Lung (tissue), 11 donors: ENCODE measurements at regions not wholly inside any gene's neighbourhood (a gene's known extent, or its start where the extent isn't known, plus 50 kb on each side); places are given as distances from the start of the nearest gene placed in this dataset.

Experiments
- ATAC-seq: fragments of 200-7000 bp; cut with Tn5 transposase; one replicate; pipeline ENCODE4 v1.9.1; 2020; ENCODE audit warnings: moderate number of reproducible peaks; ENCODE audit not compliant: insufficient read depth, low FRiP score
- DNase-seq, 3 donors: peaks; one replicate each; pipeline ENCODE4 v3.0.0-alpha.2; 2013 to 2017
- H3K27ac ChIP-seq, 2 donors: one replicate each; pipeline ENCODE4 v1.5.1; 2013; ENCODE audit warnings: mild to moderate bottlenecking in 2 of 2, moderate library complexity in 2 of 2, control low read depth in 1 of 2, inconsistent platforms in 1 of 2, low read depth in 1 of 2, low read length in 1 of 2
- H3K27me3 ChIP-seq, 3 donors: one replicate each; pipeline ENCODE4 v1.5.1; 2013; ENCODE audit warnings: low read length in 2 of 3; ENCODE audit not compliant: control insufficient read depth in 3 of 3, insufficient read depth in 3 of 3
- H3K36me3 ChIP-seq, 4 donors: one replicate each; pipeline ENCODE4 v1.5.1; 2013; ENCODE audit warnings: low read length in 4 of 4, mild to moderate bottlenecking in 1 of 4, moderate library complexity in 1 of 4; ENCODE audit not compliant: control insufficient read depth in 4 of 4, insufficient read depth in 4 of 4
- H3K4me1 ChIP-seq, 5 donors: one replicate each; pipeline ENCODE4 v1.5.1; 2013; ENCODE audit warnings: low read length in 5 of 5, mild to moderate bottlenecking in 2 of 5, moderate library complexity in 1 of 5; ENCODE audit not compliant: control insufficient read depth in 5 of 5, insufficient read depth in 5 of 5
- H3K4me3 ChIP-seq: one replicate; pipeline ENCODE4 v1.5.1; 2013; ENCODE audit warnings: mild to moderate bottlenecking, control low read depth, moderate library complexity
- H3K9ac ChIP-seq, 2 donors: one replicate each; pipeline ENCODE4 v1.5.1; 2013; ENCODE audit warnings: low read length in 2 of 2, control low read depth in 1 of 2; ENCODE audit not compliant: insufficient read depth in 1 of 2
- H3K9me3 ChIP-seq, 4 donors: one replicate each; pipeline ENCODE4 v1.5.1; 2013; ENCODE audit warnings: low read length in 3 of 4, mild to moderate bottlenecking in 1 of 4, moderate library complexity in 1 of 4; ENCODE audit not compliant: control insufficient read depth in 4 of 4, insufficient read depth in 3 of 4
- WGBS, 2 donors: extraction: QIAGEN DNeasy Blood & Tissue Kit; methylation state at CpG; one replicate each; pipeline ENCODE4 v1.1.7; 2013; 5-methylcytosine and 5-hydroxymethylcytosine counted together
- TF ChIP-seq, protein P1 (sequence below): IDR thresholded peaks from 2 replicates; pipeline ENCODE4 v1.5.1; 2012; ENCODE audit warnings: mild to moderate bottlenecking; ENCODE audit errors: control extremely low read depth, extremely low read depth
- donor health status: control.
- donor health status: control.
- donor health status: Bipolar disorder and iron deficiency.
- donor health status: healthy.
- donor health status: DM: yes; HTN: yes; CAD: no.

GRCh38 chr7:21104124-21104500 lies 317.4 kb upstream of the SP8 start:
- Histone ChIP-seq H3K27ac (no peak overlapping the region), H3K4me3 (no peak overlapping the region), H3K36me3 (no peaks in the 10 kb centered on the region), H3K9ac (no peak overlapping the region), H3K4me1 (peaks cover 0 to 10% (median 4%) of the 10 kb centered on the region in 5 donors), H3K9me3 (no peaks in the 10 kb centered on the region), H3K27me3 (no peaks in the 10 kb centered on the region)
- TF ChIP-seq, protein P1, sequence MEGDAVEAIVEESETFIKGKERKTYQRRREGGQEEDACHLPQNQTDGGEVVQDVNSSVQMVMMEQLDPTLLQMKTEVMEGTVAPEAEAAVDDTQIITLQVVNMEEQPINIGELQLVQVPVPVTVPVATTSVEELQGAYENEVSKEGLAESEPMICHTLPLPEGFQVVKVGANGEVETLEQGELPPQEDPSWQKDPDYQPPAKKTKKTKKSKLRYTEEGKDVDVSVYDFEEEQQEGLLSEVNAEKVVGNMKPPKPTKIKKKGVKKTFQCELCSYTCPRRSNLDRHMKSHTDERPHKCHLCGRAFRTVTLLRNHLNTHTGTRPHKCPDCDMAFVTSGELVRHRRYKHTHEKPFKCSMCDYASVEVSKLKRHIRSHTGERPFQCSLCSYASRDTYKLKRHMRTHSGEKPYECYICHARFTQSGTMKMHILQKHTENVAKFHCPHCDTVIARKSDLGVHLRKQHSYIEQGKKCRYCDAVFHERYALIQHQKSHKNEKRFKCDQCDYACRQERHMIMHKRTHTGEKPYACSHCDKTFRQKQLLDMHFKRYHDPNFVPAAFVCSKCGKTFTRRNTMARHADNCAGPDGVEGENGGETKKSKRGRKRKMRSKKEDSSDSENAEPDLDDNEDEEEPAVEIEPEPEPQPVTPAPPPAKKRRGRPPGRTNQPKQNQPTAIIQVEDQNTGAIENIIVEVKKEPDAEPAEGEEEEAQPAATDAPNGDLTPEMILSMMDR, result no peak
- 74 to 81% methylated on average over 4 of the region's 4 CpGs for WGBS, 2 donors
- DNase-seq, result no peak
- no peak for ATAC-seq

GRCh38 chr7:21106296-21106732 lies 319.6 kb upstream of the SP8 start:
- Histone ChIP-seq H3K36me3 (no peaks in the 10 kb centered on the region), H3K9me3 (no peaks in the 10 kb centered on the region), H3K4me3 (no peak overlapping the region), H3K4me1 (peaks cover 0 to 10% (median 4%) of the 10 kb centered on the region in 5 donors), H3K27ac (no peak overlapping the region), H3K27me3 (no peaks in the 10 kb centered on the region), H3K9ac (no peak overlapping the region)
- TF ChIP-seq, protein P1, result no peak
- ATAC-seq (no peak), DNase-seq (no peak)
- WGBS, 2 donors, result 73 to 90% methylated on average over 4 of the region's 4 CpGs

DNA sequence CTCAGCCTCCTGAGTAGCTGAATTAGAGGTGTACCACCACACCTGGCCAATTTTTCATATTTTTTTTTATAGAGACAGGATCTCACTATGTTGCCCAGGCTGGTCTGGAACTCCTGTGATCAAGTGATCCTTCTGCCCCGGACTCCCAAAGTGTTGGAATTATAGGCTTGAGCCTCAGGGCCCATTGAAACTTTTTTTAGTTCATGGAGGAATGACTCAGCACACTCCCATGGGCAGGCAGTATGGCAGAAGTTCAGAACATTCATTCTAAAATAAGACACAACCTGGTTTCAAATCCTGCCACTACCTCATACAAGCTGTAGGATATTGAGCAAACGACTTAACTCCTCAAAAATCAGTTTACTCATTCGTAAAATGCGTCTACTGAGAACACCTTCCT lies 320.4 kb upstream of the SP8 start:
- ATAC-seq (no peak), DNase-seq (no peak)
- no peak overlapping the region for H3K9ac ChIP-seq
- H3K9me3 ChIP-seq, result no peaks in the 10 kb centered on the region
- H3K36me3 ChIP-seq, result no peaks in the 10 kb centered on the region
- H3K4me3 ChIP-seq, result no peak overlapping the region
- TF ChIP-seq, protein P1, result no peak
- H3K27me3 ChIP-seq, result no peaks in the 10 kb centered on the region
- 86 to 89% methylated on average over 4 of the region's 4 CpGs for WGBS, 2 donors
- H3K4me1 ChIP-seq, result peaks cover 0 to 10% (median 4%) of the 10 kb centered on the region in 5 donors
- no peak overlapping the region for H3K27ac ChIP-seq

DNA sequence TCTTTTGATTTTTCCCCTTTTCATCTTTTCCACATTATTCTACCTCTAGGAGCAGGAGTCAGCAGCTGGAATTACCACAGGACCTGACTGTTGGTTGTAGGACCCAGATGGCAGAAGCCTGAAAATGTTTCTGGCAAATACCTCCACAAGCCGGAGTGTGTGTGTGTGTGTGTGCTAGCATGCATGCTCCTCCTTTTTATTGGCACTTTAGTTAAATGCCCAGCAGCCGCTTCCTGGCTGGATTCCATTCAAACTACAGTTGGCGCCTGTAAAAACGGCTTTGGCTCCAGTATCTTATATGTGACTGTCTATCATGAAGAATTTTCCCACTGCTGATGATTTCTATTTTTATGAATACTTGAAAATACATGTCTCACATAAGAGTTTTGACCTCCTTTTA lies 319.7 kb upstream of the SP4 start:
- Histone ChIP-seq H3K27ac (no peak overlapping the region), H3K9me3 (no peaks in the 10 kb centered on the region), H3K4me1 (peaks cover 0 to 10% (median 4%) of the 10 kb centered on the region in 5 donors), H3K27me3 (no peaks in the 10 kb centered on the region), H3K9ac (no peak overlapping the region), H3K4me3 (no peak overlapping the region), H3K36me3 (no peaks in the 10 kb centered on the region)
- WGBS, 2 donors, result 60 to 71% methylated on average over 4 of the region's 4 CpGs
- DNase-seq (peak; percentile 73 to 74 (median 74)), ATAC-seq (no peak)
- TF ChIP-seq, protein P1, result no peak
